Activated naive CD4-positive, alpha-beta T cell treated with anti-CD3 and anti-CD28 coated beads for 36 hours (primary cell): ENCODE measurements at regions not wholly inside any gene's neighbourhood (a gene's known extent, or its start where the extent isn't known, plus 50 kb on each side); places are given as distances from the start of the nearest gene placed in this dataset.

Experiments used
- CTCF ChIA-PET: fragments of 350-600 bp; sonication (Branson Sonifier 250); formaldehyde crosslinking; loops from one replicate; lab custom pipeline; 2021; ENCODE audit warnings: antibody characterized with exemption; lab: Charles Lee
- DNase-seq: peaks from one replicate; pipeline ENCODE4 v3.0.0-alpha.2; 2020
- H3K27ac Mint-ChIP-seq: one replicate; pipeline ENCODE4 v1.8.0; 2021; ENCODE audit warnings: mild to moderate bottlenecking, mixed read lengths
- H3K27me3 Mint-ChIP-seq: one replicate; pipeline ENCODE4 v1.8.0; 2021; ENCODE audit warnings: low read depth, mixed read lengths
- H3K36me3 Mint-ChIP-seq: one replicate; pipeline ENCODE4 v1.8.0; 2021; ENCODE audit warnings: low read depth, mixed read lengths
- H3K4me1 Mint-ChIP-seq: one replicate; pipeline ENCODE4 v1.8.0; 2021; ENCODE audit warnings: low read depth, mixed read lengths
- H3K4me3 Mint-ChIP-seq: one replicate; pipeline ENCODE4 v1.8.0; 2021; ENCODE audit warnings: mild to moderate bottlenecking, moderate library complexity, mixed read lengths
- H3K9me3 Mint-ChIP-seq: one replicate; pipeline ENCODE4 v1.8.0; 2021; ENCODE audit warnings: mixed read lengths
- intact Hi-C: fragments of 100-400 bp; cut with micrococcal nuclease; formaldehyde crosslinking; loops from one replicate; pipeline ENCODE4 v1.15.1; 2023

DNA sequence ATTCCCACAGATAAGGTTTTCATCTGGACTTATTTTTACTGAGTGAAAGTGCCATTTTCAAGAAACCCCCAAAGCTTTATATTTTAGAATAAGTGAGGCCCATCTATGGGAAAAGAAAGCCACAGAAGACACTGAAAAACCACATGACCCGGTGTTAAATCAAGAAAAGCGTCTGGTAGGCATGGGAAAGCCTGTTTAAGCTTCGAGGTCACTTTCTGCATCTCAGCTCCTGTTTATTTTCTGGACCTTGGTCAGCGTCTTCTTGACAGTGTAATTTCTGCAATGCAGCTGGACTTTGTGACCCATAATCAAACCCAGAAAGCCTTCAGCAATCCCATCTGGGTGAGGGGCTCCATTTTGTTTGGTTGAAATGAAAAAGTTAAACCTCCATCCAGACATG, 59.6 kb upstream of the NEDD9 start:
- no peak overlapping the region for H3K4me3 Mint-ChIP-seq
- H3K27me3 Mint-ChIP-seq: no peaks in the 10 kb centered on the region
- H3K27ac Mint-ChIP-seq: no peak overlapping the region
- H3K36me3 Mint-ChIP-seq: peaks cover 58% of the 10 kb centered on the region
- peaks cover 5% of the 10 kb centered on the region for H3K4me1 Mint-ChIP-seq
- intact Hi-C loops: no loop called here
- CTCF ChIA-PET: interaction anchor here (1.1 kb wide), 1 partner anchor 62 kb away, joined by 3 read pairs; no protein-coding TSS in a partner anchor
- H3K9me3 Mint-ChIP-seq: peaks cover 3% of the 10 kb centered on the region
- DNase-seq: no peak

DNA sequence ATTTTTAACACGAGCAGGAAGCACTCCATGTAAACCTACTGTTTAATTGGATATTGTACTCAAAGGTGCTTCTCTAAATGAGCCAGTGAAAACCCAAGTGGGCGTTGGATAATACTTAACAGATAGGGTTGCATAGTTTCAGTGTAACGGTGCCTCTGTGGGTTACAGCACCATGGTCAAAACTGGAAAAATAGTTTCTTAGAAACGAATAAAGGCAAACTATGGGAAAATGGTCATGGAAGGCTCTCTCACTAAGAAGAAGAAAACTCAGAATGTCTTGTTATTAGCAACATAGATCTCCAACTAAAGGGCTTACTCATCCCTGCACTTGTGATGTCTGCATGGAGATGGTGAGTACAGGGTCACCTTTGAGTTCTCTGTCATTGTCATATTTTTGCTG, 59.1 kb upstream of the NEDD9 start:
- no peak overlapping the region for H3K27ac Mint-ChIP-seq

DNA sequence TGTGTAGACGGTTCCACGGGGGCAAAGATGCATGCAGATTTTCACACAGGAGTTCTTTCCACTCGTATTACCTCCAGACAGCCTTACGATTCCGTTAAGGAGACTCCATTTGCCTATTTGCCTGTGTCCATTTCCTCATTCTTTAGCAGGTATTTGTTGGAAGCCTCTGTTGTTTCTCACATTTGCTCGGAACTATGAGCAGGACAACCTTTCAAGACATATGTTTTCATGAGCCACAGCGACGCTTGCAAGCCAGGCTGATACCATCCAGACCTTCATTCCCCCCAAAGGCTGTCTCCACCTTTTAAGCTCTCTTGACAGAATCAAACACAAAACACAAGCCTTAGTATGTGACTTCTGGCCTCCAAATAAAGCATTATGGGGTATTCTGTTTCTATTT, 57.6 kb upstream of the NEDD9 start:
- Mint-ChIP-seq H3K27ac (no peak overlapping the region), H3K4me1 (peaks cover 5% of the 10 kb centered on the region), H3K9me3 (no peaks in the 10 kb centered on the region), H3K36me3 (peaks cover 45% of the 10 kb centered on the region), H3K27me3 (no peaks in the 10 kb centered on the region), H3K4me3 (no peak overlapping the region)
- DNase-seq: no peak
- intact Hi-C loops: no loop called here
- CTCF ChIA-PET: no interaction called here

More for the DNA sequence above, 59.1 kb upstream of the NEDD9 start:
- Mint-ChIP-seq H3K36me3 (peaks cover 59% of the 10 kb centered on the region), H3K27me3 (no peaks in the 10 kb centered on the region), H3K9me3 (peaks cover 3% of the 10 kb centered on the region), H3K4me3 (no peak overlapping the region), H3K4me1 (peaks cover 5% of the 10 kb centered on the region)
- no peak for DNase-seq
- intact Hi-C loops: no loop called here
- CTCF ChIA-PET: interaction anchor here (1.1 kb wide), 1 partner anchor 63 kb away, joined by 3 read pairs; no protein-coding TSS in a partner anchor

DNA sequence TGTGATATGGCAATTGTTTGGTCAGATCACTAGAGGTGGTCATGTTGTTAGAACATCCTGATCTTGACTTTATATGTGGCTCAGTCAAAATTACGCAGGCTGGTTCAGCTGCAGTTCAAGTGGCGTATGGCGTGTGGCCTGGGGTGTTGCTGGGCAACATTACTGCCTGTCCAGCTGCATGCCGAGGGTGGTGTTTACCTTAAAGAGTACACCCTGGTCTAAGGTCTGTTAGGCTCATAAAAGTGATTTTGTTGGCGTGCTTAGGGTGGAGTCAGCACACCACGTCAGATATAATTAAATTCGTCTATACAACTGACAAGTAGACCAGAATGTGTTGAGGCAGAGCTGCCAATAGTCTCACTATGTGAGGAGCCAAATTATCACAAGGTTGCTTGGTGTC, 55.6 kb upstream of the NEDD9 start:
- Mint-ChIP-seq H3K4me3 (no peak overlapping the region), H3K27me3 (no peaks in the 10 kb centered on the region), H3K27ac (no peak overlapping the region), H3K36me3 (peaks cover 31% of the 10 kb centered on the region), H3K9me3 (no peaks in the 10 kb centered on the region), H3K4me1 (peaks cover 5% of the 10 kb centered on the region)
- CTCF ChIA-PET: no interaction called here
- intact Hi-C loops: no loop called here
- DNase-seq: no peak

- DNase-seq: no peak
- H3K36me3 Mint-ChIP-seq: peaks cover 14% of the 10 kb centered on the region
- H3K4me1 Mint-ChIP-seq: no peaks in the 10 kb centered on the region
- H3K27me3 Mint-ChIP-seq: no peaks in the 10 kb centered on the region
- H3K4me3 Mint-ChIP-seq: no peak overlapping the region
- no peak overlapping the region for H3K27ac Mint-ChIP-seq
- H3K9me3 Mint-ChIP-seq: no peaks in the 10 kb centered on the region
- intact Hi-C loops: no loop called here
- CTCF ChIA-PET: no interaction called here
Measured at GRCh38 chr6:11284996-11285395, 52.5 kb upstream of the NEDD9 start.

DNA sequence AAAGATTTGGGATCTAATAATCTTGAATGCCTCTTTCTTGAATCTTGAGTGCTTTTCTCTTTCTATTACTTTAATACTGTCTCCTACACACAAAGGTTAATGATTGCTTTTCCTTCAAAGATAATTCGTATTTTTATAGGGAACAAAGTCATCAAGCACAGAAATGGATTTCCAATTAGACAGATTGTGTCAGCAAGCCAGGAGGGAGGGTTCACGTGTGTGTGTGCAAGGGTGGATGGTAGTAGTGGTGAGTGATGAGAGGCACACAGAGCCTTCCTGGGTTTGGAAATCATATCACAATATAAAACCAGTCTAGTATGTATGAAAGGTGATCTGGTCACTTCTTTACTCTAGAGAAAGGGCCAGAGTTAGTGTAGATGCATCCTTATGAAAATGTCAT, 51.2 kb upstream of the NEDD9 start:
- intact Hi-C loops: no loop called here
- CTCF ChIA-PET: no interaction called here

GRCh38 chr6:11282875-11283274, 50.4 kb upstream of the NEDD9 start:
- no peak for DNase-seq
- Mint-ChIP-seq H3K27me3 (no peaks in the 10 kb centered on the region), H3K4me3 (no peak overlapping the region), H3K36me3 (peaks cover 18% of the 10 kb centered on the region), H3K27ac (no peak overlapping the region), H3K4me1 (peaks cover 12% of the 10 kb centered on the region), H3K9me3 (no peaks in the 10 kb centered on the region)
- CTCF ChIA-PET: no interaction called here
- intact Hi-C loops: no loop called here

More for the DNA sequence above, 51.2 kb upstream of the NEDD9 start:
- peaks cover 5% of the 10 kb centered on the region for H3K4me1 Mint-ChIP-seq
- peaks cover 16% of the 10 kb centered on the region for H3K36me3 Mint-ChIP-seq
- no peak for DNase-seq
- no peak overlapping the region for H3K27ac Mint-ChIP-seq
- H3K9me3 Mint-ChIP-seq: no peaks in the 10 kb centered on the region
- no peaks in the 10 kb centered on the region for H3K27me3 Mint-ChIP-seq
- H3K4me3 Mint-ChIP-seq: no peak overlapping the region
